ENCODE measurements at regions not wholly inside any gene's neighbourhood (a gene's known extent, or its start where the extent isn't known, plus 50 kb on each side); places are given as distances from the start of the nearest gene placed in this dataset.

GRCh38 chr10:61612450-61612849, 50.3 kb upstream of the CABCOCO1 start:
- DNase-seq (ENCODE audit: low spot score) = no peak

- no peak for DNase-seq (ENCODE audit: low spot score)
Observed at GRCh38 chr10:61612009-61612408, 50.7 kb upstream of the CABCOCO1 start.

- DNase-seq (ENCODE audit: low spot score) = no peak
Observed at GRCh38 chr10:61609701-61610100, 53.0 kb upstream of the CABCOCO1 start.

GRCh38 chr10:61608255-61609033, 54.3 kb upstream of the CABCOCO1 start:
- no peak for DNase-seq (ENCODE audit: low spot score)

GRCh38 chr10:61606959-61607907, 55.5 kb upstream of the CABCOCO1 start:
- peak; percentile 22 for DNase-seq (ENCODE audit: low spot score)

- DNase-seq (ENCODE audit: low spot score) = no peak
Observed at GRCh38 chr10:61605221-61605620, 57.5 kb upstream of the CABCOCO1 start.

DNA sequence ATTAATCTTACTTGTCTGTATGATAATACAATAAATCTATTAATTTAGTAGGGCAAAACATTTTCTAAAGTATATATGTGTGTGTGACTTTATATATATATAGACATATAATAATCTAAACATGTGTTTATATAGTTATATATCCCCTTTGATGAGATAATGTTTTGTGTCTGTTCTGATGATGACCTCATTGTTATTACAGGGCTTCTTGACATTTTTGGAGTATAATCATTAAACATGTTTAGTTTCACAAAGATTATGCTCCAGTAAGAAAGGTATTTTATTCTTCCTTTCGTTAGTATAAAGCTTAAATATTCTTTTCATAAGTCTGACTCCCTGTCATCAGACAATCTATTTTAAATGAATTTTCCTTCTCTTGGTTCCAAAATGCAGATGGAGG, 62.3 kb upstream of the CABCOCO1 start:
- peak; percentile 34 for DNase-seq (ENCODE audit: low spot score)

DNA sequence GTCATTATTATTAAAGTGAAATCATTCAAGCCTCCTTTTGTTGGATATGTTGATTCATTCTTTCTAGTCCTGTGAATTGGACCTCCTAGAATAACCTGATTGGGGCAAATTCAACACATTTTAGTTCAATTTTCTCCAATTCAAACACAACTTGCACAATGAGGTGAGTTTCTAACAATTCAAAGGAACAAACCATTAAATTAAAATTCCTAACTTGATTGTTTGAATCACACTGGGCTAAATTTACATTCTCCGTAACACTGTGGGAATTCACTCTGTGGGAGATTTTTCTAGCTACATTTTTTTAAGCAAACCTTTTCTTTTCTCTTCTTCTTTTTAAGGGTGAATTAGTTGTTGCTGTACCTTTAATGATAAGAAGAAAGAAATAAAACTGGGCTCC, 68.3 kb upstream of the CABCOCO1 start:
- DNase-seq (ENCODE audit: low spot score) = no peak

DNA sequence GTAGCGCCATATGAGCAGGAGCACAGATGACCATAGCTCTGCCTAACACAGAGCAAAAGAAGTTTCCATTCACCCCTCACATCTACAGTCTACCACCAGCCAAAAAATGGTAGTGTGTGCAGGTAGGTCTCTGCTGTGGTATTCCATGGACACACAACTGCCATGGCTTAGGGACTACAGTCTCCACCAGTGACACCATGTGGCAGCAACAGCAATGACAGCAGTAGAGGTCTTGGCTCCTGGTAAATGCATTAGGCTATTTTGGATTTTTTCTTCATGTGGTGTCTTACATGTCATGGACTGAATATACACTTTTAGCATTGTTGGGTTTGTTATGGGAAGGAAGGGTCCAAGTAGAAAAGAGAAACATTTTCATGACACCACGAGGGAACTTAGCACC, 70.1 kb upstream of the CABCOCO1 start:
- peak; percentile 27 for DNase-seq (ENCODE audit: low spot score)

GRCh38 chr10:61589547-61590243, 73.0 kb upstream of the CABCOCO1 start:
- no peak for DNase-seq (ENCODE audit: low spot score)

DNA sequence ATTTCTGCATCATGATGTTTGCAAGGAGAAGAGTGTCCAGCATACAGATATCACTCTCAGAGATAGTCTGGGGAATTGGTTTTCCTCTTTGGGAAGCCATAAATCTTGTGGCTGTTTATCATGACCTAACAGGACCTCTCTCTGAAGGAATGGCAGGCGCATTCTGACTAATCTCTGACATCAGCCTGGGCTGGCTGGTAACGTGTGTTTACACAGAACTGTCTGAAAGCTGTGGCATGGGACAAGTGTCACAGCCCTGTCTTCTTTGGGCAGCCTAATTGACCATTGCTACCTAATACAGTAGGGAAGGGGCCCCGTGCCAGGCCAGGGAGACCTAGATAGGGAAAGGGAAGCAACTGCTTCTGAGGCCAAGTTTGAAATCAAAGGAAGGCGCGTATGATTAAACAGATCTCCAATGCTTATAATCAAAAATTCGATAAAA, 73.9 kb upstream of the CABCOCO1 start:
- peak; percentile 4 for DNase-seq (ENCODE audit: low spot score)

DNA sequence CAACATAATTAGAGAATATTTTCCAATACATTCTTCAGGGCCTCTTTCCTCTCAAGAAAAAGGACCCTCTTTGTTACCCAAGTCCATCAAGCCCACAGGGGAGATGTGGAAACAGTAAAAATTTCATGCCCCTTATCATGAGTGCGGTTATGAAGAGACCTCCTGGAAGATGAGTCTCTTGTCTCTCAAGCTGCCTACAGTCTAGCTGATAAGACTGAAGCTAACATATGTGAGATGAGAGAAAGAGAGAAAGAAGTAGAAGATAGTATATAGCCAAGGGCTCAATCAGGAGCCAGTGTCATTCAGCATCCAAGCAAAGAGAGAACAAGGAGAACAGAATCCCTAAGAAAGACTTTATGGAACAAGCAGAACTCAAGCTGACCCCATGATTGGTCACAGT, 75.9 kb upstream of the CABCOCO1 start:
- no peak for DNase-seq (ENCODE audit: low spot score)

DNA sequence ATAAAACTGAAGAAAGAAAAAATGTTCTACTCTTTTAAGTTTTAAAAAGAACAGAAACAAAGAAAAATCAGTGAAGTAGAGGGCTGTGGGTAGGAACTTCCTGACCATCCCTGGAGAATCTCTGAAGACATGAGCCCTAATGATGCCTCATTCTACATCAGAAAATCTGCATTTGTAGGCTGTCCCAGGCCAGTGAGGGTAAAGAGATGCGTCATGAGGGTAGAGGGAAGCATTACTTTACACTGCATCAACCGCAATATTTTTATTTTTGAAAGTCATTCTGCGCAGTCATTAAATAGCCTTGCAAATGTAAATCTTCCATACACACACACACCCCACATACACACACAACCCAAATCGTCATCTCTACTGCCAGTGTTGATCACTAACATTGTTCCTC, 82.1 kb upstream of the CABCOCO1 start:
- no peak for DNase-seq (ENCODE audit: low spot score)

GRCh38 chr10:61570204-61570603, 92.5 kb upstream of the CABCOCO1 start:
- peak; percentile 1 for DNase-seq (ENCODE audit: low spot score)

DNA sequence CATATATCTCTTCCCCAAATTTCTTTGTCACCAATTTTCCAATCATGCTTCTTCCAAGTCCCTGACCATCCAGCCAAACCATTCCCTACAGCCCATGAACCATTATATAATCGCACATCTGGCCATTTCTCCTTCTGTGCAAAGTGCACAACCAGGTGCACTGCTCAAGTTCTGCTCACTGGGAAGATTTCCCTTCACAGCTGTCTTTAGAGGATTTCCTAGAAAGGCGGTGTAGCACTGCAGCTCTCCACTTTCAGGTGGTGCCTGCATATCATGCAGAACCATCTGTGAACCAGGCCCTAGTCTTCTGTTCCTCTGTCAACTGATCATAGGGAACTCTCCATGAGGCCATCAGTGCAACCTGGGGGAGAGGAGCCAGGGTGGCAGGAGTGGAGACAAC, 95.0 kb upstream of the CABCOCO1 start:
- DNase-seq (ENCODE audit: low spot score) = no peak

DNA sequence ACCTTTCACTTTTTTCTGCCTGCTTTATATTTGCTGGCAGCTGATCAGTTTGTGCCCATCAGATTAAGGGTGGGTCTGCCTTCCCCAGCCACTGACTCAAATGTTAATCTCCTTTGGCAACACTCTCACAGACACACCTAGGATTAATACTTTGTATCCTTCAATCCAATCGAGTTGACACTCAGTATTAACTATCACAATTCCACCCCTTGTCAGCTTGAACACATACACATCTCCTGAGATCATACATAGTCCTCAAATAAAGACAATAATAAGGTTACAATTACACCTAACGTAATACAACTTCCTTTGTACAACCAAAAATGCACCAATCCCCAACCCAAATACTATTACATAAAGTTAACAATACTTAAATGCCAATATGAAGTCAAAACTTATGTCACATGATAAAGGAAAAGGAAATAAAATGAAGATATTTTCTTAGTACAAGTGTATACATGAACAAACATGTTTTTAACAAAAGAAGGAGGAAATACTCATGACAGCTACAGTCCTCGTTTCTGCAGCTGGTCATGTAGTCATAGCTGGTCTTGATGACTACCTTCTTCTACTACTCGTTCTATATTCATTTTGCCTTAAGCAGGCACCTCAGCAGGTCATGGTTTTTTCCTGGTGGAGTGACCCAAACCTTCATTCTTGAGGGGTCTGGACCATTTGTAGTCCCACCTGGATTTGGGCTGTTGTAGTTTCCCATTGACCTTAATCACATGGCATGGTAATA, 96.7 kb upstream of the CABCOCO1 start:
- DNase-seq (ENCODE audit: low spot score) = no peak

DNA sequence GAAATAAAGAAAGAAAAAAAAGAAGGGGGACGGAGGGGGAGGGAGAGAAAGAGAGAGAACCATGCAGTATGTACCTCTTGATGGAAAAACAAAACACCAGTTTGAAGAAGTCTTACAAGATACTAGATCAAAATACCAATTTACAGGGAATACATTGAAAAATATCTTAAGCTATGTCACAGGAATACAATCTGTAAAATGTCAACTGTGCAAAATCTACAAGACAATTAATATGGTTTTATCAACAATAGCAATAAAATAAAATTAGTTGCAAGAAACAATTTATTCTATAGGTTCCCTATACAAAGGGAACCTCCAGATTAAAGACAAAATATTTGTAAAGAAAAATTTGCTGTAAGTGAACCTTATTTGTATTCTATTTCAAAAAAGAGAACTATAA, 98.3 kb upstream of the CABCOCO1 start:
- no peak for DNase-seq (ENCODE audit: low spot score)

DNA sequence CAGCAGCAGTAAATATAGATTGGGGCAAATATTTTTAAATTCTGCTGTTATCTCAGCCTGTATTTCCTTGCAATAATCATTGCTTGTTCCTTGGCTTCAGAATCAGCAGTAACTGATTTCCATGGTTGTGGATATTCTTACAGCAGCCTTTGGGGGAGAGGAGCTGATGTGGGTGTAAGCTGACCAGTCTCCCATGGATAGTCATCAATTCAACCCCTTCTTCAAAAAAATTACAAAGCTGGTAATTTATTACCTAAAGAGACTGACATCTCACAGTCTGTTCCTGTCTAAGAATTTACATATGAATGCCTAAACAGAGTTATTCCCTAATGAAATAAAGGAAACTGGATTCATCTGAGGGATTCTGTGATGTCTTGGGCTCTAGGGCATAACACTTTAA, 103.1 kb upstream of the CABCOCO1 start:
- DNase-seq (ENCODE audit: low spot score) = no peak

GRCh38 chr10:61558188-61558587, 104.5 kb upstream of the CABCOCO1 start:
- DNase-seq (ENCODE audit: low spot score) = no peak

GRCh38 chr10:61554925-61555324, 101.7 kb upstream of the TMEM26 start:
- DNase-seq (ENCODE audit: low spot score) = no peak

GRCh38 chr10:61549861-61550260, 96.7 kb upstream of the TMEM26 start:
- no peak for DNase-seq (ENCODE audit: low spot score)

- no peak for DNase-seq (ENCODE audit: low spot score)
Observed at GRCh38 chr10:61548364-61548763, 95.2 kb upstream of the TMEM26 start.
